ENCODE measurements at regions not wholly inside any gene's neighbourhood (a gene's known extent, or its start where the extent isn't known, plus 50 kb on each side); places are given as distances from the start of the nearest gene placed in this dataset.
"Not testable (repeated sequence)": the region's sequence is repeated elsewhere in the genome, so short reads cannot be mapped to it uniquely, and the experiment has no call there.

DNA sequence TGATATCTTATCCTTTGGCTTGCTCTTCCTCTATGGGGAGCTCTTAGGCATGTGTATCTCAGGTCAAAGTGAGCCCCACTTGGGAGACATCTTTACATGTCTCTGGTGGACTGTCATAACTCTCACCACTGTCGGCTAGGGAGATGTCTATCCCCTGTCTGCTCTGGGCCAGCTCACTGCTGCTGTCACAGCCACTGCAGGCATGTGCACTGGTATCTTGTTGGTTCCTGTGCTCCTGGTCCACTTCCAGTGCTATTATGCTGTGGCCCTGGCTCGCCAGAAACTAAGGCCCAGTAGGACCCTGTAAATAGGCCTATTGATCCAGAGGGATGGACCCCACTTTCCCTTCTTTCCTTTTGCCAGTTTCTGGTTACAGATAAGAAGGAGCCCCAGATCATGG is 56.6 kb upstream of the LAS1L start:
- DNase-seq (ENCODE audit: low read depth in 2 of 2) = no peak
- TF ChIP-seq, protein P1, sequence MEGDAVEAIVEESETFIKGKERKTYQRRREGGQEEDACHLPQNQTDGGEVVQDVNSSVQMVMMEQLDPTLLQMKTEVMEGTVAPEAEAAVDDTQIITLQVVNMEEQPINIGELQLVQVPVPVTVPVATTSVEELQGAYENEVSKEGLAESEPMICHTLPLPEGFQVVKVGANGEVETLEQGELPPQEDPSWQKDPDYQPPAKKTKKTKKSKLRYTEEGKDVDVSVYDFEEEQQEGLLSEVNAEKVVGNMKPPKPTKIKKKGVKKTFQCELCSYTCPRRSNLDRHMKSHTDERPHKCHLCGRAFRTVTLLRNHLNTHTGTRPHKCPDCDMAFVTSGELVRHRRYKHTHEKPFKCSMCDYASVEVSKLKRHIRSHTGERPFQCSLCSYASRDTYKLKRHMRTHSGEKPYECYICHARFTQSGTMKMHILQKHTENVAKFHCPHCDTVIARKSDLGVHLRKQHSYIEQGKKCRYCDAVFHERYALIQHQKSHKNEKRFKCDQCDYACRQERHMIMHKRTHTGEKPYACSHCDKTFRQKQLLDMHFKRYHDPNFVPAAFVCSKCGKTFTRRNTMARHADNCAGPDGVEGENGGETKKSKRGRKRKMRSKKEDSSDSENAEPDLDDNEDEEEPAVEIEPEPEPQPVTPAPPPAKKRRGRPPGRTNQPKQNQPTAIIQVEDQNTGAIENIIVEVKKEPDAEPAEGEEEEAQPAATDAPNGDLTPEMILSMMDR (IDR thresholded peaks at IDR 0.05; ENCODE audit: low read depth, low read length) = no peak
- H3K4me3 ChIP-seq (replicated peaks in 1 of 2; ENCODE audit: low read depth in 2 of 2, low read length in 2 of 2) = no peak overlapping the region

DNA sequence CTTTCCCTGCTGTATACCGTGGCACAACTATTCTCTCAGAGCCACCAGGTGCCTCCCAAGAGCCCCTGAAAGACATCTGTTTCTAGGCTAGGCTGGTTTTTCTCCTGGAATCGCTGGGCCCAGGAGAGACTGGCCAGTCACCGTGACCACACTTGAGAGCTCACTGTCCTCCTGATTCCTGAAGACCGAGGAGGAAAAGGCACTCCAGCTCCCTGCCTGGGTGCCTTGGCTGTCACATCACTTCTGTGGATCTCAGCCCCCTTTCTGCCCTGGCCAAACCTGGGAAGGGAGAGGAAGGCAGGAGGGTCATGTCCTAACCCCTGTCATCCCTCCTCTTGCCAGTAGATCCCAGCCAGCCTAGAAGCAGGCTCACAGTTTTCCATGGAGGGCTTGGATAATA is 54.7 kb upstream of the LAS1L start:
- TF ChIP-seq, protein P1 (IDR thresholded peaks at IDR 0.05; ENCODE audit: low read depth, low read length) = no peak
- H3K4me3 ChIP-seq (replicated peaks in 1 of 2; ENCODE audit: low read depth in 2 of 2, low read length in 2 of 2) = no peak overlapping the region
- DNase-seq (ENCODE audit: low read depth in 2 of 2) = no peak

DNA sequence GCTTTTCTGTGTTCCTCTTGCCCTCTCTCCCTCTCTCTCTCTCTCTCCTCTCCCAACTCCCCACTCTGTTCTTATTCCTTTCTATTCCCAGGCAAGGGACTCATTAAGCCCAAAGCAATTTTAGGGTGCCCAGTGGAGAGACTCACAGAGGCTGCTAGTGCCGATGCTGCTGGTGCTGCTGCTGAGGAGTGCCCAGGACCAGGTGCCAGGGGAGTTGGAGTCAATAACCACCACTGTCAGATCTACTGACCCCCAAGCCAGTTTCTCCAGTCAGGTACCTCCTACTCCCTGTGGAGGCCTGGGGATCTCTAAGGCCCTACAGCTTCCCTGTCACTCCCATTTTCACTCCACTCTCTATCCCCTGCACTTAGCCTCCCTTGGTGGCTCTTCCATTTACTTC is 54.2 kb upstream of the LAS1L start:
- no peak for DNase-seq (ENCODE audit: low read depth in 2 of 2)
- TF ChIP-seq, protein P1 (IDR thresholded peaks at IDR 0.05; ENCODE audit: low read depth, low read length) = no peak
- H3K4me3 ChIP-seq (replicated peaks in 1 of 2; ENCODE audit: low read depth in 2 of 2, low read length in 2 of 2) = peak overlapping the region in 1 of 2 donors; percentile 13

DNA sequence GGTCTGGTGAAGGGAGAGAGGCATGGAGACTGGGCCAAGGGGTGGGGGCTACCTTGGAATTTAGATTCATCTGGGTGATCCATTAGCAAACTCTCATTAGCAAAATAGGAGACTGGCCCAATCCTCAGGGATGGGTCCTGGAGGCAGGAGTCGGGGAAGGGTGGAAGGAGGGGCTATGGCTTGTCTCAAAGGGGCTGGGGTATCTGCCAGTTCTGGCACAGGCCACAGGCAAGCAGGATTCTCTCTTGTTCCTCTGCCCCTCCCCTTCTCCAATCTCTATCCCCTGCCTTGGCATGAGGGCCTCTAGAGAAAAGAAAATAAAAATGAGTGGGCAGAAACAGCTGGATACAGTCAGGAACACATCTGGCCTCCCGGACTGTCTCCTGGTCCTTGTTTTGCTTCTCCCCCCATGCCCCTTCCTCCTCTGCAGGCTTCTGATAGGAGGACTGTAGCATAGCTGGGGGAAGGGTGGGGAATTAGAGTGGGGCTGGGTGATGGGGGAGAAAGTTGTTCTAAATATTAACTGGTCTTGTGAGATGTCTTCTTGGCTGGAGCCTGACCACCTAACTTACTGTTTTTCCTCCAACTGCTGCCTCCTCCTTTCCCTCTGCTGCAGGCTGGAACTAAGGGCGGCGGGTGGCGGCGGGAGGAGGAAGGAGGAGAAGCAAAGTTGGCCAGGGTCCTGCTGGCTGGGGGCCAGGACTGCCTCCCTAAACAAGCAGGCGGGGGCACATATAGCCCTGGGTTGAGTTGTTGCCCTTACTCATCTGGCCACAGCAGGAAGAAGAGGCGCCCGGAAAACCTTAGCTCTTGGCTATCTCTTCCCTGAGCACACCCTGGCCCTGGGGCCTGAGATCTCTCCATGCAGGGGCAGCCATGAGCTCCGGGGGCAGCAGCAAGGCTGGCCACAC is 53.3 kb upstream of the LAS1L start:
- peak; percentile 78 to 86 for DNase-seq (ENCODE audit: low read depth in 2 of 2)
- TF ChIP-seq, protein P1 (IDR thresholded peaks at IDR 0.05; ENCODE audit: low read depth, low read length) = no peak
- peak overlapping the region in 1 of 2 donors; percentile 13 for H3K4me3 ChIP-seq (replicated peaks in 1 of 2; ENCODE audit: low read depth in 2 of 2, low read length in 2 of 2)

DNA sequence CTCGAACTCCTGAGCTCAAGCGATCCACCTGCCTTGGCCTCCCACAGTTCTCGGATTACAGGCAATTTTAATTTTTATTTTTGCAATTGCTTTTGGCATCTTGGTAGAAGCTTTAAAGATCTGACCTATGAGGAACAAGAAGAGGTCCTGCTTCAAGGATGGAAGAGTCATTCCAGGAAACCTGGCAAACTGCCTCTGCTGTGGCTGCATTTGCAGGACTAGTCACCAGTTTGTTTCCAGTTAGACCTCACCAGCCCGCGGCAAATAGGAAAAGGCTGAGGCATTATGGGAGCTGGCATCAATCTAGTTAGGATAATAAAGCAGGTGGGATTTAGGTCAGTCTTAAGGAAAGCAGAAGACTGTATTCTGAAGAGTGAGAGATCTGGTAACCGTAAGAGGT is 51.9 kb upstream of the LAS1L start:
- TF ChIP-seq, protein P1 (IDR thresholded peaks at IDR 0.05; ENCODE audit: low read depth, low read length) = no peak
- H3K4me3 ChIP-seq (replicated peaks in 1 of 2; ENCODE audit: low read depth in 2 of 2, low read length in 2 of 2) = no peak overlapping the region
- peak; percentile 37 to 54 for DNase-seq (ENCODE audit: low read depth in 2 of 2)

DNA sequence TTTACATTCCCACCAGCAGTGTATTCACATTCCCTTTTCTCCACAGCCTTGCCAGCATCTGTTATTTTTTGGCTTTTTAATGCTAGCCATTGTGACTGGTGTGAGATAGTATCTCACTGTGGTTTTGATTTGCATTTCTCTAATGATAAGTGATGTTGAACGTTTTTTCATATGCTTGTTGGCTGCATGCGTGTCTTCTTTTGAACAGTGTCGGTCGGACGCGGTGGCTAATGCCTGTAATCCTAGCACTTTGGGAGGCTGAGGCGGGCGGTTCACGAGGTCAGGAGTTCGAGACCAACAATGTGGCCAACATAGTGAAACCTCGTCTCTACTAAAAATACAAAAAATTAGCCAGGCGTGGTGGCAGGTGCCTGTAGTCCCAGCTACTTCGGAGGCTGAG is 50.6 kb upstream of the LAS1L start:
- H3K4me3 ChIP-seq (replicated peaks in 1 of 2; ENCODE audit: low read depth in 2 of 2, low read length in 2 of 2); DNase-seq (ENCODE audit: low read depth in 2 of 2): not testable (repeated sequence)

Measured in cardiac fibroblast (primary cell).